Skeletal muscle tissue (tissue), 3 donors: ENCODE measurements at regions not wholly inside any gene's neighbourhood (a gene's known extent, or its start where the extent isn't known, plus 50 kb on each side); places are given as distances from the start of the nearest gene placed in this dataset.

Experiments used
- H3K27ac ChIP-seq: one replicate; pipeline ENCODE4 v1.7.0; 2013; ENCODE audit warnings: mild to moderate bottlenecking, low read depth, low read length, inconsistent platforms
- H3K27me3 ChIP-seq, 3 donors: one replicate each; pipeline ENCODE4 v1.7.0; 2013; ENCODE audit warnings: low read length in 3 of 3; ENCODE audit not compliant: control insufficient read depth in 3 of 3, insufficient read depth in 3 of 3
- H3K36me3 ChIP-seq, 3 donors: one replicate each; pipeline ENCODE4 v1.7.0; 2013; ENCODE audit warnings: low read length in 3 of 3; ENCODE audit not compliant: control insufficient read depth in 3 of 3, insufficient read depth in 3 of 3
- H3K4me1 ChIP-seq, 3 donors: one replicate each; pipeline ENCODE4 v1.7.0; 2013; ENCODE audit warnings: low read length in 3 of 3, mild to moderate bottlenecking in 3 of 3; ENCODE audit not compliant: control insufficient read depth in 3 of 3, insufficient read depth in 3 of 3
- H3K4me3 ChIP-seq, 3 donors: one replicate each; pipeline ENCODE4 v1.7.0; 2013; ENCODE audit warnings: low read length in 3 of 3
- H3K9ac ChIP-seq, 3 donors: one replicate each; pipeline ENCODE4 v1.7.0; 2013; ENCODE audit warnings: low read length in 3 of 3, mild to moderate bottlenecking in 3 of 3, moderate library complexity in 2 of 3, low read depth in 1 of 3
- H3K9me3 ChIP-seq, 3 donors: one replicate each; pipeline ENCODE4 v1.7.0; 2013; ENCODE audit warnings: low read length in 3 of 3; ENCODE audit not compliant: control insufficient read depth in 3 of 3
- donor health status: Osteomylitis.

DNA sequence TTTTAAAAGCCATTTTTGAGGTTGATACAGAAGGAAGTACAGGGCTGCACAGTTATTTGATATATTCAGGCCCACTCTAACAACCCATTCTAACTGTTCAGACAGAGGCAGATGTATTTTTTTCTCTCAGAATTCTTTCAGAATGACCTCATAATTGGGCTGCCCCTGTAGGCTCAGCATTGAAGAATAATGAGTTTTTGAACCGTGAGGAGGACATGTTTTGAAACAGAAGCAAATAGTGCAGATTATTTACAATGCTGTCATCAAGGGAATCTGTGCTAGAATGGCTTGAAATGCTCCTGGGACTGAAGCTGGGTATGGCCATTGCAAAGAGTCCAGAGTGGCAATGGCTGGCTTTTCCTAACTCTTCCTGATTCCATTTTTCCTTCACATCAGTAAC, 158.1 kb downstream of the SOX3 start:
- Histone ChIP-seq H3K36me3 (no peaks in the 10 kb centered on the region), H3K4me1 (no peaks in the 10 kb centered on the region), H3K9me3 (no peaks in the 10 kb centered on the region), H3K27me3 (no peaks in the 10 kb centered on the region), H3K4me3 (no peak overlapping the region), H3K27ac (no peak overlapping the region), H3K9ac (no peak overlapping the region)

DNA sequence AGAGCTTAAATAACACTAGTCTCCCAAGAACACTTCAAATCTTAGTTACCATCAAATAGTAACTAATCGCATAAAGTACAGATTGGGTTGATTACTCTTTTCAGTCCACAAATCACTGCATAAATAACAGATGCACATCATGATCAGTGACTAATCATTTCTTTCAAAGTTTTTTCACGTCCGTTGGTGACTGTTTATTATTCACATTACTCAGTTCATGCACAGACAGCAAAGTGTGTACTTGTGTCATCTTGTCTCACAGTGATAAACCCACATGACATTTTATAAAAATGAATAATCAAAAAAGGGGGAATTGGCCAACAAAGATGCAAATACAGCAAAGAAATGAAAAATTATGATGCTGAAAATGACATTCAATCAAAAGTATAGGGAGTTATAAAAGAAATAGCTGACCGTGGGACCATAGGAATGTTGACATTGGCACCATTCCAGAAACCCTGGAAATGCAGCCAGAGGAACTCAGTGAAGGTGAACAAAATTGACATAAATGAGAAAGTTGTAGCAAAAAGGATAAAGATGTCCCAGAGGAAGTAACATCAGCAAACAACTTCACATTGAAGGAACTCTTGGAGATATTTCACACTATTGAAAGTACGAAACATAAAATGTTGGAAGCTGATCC, 161.5 kb downstream of the SOX3 start:
- H3K27me3 ChIP-seq, result no peaks in the 10 kb centered on the region
- H3K27ac ChIP-seq, result no peak overlapping the region
- no peaks in the 10 kb centered on the region for H3K36me3 ChIP-seq
- no peaks in the 10 kb centered on the region for H3K4me1 ChIP-seq
- no peak overlapping the region for H3K4me3 ChIP-seq
- no peaks in the 10 kb centered on the region for H3K9me3 ChIP-seq
- H3K9ac ChIP-seq, result no peak overlapping the region

DNA sequence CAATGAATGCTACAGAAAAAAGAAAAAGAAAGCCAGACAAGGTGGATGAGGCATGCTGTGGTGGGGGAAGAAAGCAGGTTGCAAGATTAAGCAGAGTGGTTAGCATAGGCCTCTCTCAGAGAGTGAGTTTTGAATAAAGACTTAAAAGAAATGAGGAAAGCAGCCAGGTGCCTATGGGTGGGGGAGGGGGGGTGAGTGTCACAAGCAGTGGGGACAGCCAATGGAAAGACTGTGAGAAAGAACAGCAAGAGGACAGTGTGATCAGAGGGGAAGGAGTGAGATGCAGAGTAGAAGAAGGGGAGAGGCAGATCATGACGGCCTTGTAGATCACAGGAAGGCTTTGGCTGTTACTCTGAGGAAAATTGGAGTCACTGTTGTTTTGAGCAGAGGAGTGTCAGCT, 162.5 kb downstream of the SOX3 start:
- no peaks in the 10 kb centered on the region for H3K4me1 ChIP-seq
- no peak overlapping the region for H3K9ac ChIP-seq
- no peak overlapping the region for H3K27ac ChIP-seq
- no peaks in the 10 kb centered on the region for H3K36me3 ChIP-seq
- no peak overlapping the region for H3K4me3 ChIP-seq
- H3K27me3 ChIP-seq, result no peaks in the 10 kb centered on the region
- no peaks in the 10 kb centered on the region for H3K9me3 ChIP-seq

DNA sequence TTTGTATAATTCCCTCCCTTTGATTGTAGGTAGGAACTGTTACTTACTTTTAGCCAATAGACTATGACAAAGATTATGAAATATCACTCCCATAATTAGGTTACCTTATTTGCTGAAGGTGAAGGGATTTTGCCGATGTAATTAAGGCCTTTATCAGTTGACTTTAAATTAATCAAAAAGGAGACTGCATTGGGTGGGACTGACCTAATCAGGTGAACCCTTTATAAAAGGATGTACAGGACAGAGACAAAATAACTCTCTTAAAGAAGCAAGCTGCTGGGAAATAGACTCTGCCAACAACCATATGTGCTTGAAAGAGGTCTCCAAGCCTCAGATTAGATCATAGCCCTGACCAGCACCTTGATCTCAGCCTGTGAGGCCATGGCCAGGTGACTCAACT, 167.6 kb downstream of the SOX3 start:
- Histone ChIP-seq H3K36me3 (no peaks in the 10 kb centered on the region), H3K27ac (no peak overlapping the region), H3K9me3 (no peaks in the 10 kb centered on the region), H3K27me3 (no peaks in the 10 kb centered on the region), H3K4me3 (no peak overlapping the region), H3K9ac (no peak overlapping the region), H3K4me1 (no peaks in the 10 kb centered on the region)

DNA sequence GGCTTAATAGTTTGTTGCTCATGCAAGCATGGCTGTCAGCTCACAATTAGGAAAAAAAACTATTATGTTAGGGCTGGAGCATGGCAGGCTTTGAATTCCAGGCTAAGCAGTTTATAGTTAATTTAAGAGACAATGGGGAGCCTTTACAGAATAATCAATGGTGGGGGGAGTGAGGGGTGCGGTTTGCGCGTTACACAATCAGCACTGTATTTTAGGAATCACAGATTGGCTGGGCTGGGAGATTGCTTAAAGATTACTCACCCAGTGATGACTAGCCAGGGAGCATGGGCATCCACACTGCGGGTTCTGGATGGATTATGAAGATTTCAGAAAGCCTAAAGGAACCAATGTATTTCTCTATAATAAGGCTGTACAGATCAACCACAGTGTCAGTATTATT, 186.6 kb downstream of the SOX3 start:
- H3K27ac ChIP-seq, result no peak overlapping the region
- H3K9ac ChIP-seq, result no peak overlapping the region
- no peaks in the 10 kb centered on the region for H3K36me3 ChIP-seq
- H3K27me3 ChIP-seq, result no peaks in the 10 kb centered on the region
- no peak overlapping the region for H3K4me3 ChIP-seq
- no peaks in the 10 kb centered on the region for H3K9me3 ChIP-seq
- H3K4me1 ChIP-seq, result no peaks in the 10 kb centered on the region

DNA sequence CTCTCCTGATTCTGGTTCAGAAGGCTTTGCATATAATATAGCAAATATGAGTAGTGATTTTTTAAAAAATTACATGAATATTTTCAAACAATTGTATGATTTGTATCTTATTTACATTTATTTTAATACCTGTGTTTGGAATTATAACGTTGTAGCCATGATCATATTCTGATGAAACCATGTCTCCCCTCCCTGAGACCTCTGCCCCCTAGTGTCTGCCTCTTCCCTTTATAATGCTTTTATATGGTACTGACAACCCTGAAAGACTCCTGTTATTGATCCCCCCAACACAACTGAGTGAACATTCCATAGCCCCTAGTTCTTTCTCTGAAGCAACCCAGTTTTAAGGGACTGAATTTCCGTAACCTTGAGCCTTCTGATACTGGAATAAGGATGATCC, 187.4 kb downstream of the SOX3 start:
- Histone ChIP-seq H3K4me1 (no peaks in the 10 kb centered on the region), H3K27me3 (no peaks in the 10 kb centered on the region), H3K27ac (no peak overlapping the region), H3K9me3 (no peaks in the 10 kb centered on the region), H3K4me3 (no peak overlapping the region), H3K36me3 (no peaks in the 10 kb centered on the region), H3K9ac (no peak overlapping the region)

DNA sequence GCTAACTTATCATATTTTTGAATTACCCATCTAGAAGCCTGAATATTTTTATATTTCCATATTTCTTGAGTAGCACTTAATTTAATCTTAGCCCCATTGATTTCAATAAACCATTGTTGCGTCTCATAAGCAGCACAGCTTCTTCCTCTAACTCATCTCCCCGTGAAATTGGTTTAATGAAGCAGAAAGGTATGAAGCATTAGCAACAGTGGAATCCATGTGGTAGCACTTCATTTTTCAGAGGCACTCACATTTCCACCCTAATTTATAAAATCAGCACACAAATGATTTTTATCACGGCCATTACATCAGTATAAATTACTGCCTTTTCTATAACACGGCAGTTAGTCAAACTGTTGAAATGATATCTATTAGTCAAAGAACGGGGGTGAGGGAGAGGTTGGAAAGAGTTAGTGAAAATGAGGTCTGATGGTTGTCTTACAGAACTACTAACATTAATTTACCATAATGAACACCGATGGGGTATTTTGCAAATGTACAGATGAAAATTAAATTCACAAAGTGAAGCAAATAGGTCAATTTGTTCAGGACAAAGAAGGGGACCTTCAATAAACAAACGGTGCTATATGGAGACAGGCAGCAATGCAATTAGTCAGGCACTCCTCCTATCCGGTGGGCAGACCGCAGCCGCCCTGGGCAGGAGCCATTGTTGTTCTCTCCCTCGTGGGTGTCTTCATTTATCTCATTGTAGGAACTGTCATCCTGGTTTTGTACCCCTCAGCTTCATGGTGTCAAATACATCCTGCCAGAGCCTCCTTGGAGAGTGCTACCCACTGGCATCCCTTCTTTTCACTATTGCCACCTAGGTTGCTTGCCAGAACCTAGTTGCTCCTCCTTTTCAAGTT, 205.7 kb downstream of the SOX3 start:
- no peaks in the 10 kb centered on the region for H3K9me3 ChIP-seq
- H3K27ac ChIP-seq, result no peak overlapping the region
- no peaks in the 10 kb centered on the region for H3K36me3 ChIP-seq
- H3K9ac ChIP-seq, result no peak overlapping the region
- no peaks in the 10 kb centered on the region for H3K4me1 ChIP-seq
- H3K27me3 ChIP-seq, result no peaks in the 10 kb centered on the region
- H3K4me3 ChIP-seq, result no peak overlapping the region

DNA sequence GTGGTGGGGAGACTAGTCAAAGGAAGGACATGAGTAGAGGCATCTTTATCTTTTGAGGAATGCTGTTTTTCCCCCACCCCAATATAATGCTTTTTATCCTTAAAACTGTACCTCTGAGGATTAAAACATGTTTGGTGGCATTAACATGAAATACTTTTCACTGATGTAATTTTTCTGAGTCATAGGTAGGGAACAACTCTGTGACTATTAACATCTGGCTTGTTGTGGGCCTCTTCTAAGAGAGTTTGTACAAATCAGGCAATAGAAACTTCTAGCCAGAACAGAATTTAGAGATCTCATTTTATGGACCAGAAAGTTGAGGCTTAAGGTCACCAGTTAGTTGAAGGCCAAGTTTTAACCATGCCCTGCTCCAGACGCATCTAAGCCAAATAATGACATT, 207.6 kb downstream of the SOX3 start:
- Histone ChIP-seq H3K27ac (no peak overlapping the region), H3K36me3 (no peaks in the 10 kb centered on the region), H3K4me1 (no peaks in the 10 kb centered on the region), H3K4me3 (no peak overlapping the region), H3K9ac (no peak overlapping the region), H3K27me3 (no peaks in the 10 kb centered on the region), H3K9me3 (no peaks in the 10 kb centered on the region)

DNA sequence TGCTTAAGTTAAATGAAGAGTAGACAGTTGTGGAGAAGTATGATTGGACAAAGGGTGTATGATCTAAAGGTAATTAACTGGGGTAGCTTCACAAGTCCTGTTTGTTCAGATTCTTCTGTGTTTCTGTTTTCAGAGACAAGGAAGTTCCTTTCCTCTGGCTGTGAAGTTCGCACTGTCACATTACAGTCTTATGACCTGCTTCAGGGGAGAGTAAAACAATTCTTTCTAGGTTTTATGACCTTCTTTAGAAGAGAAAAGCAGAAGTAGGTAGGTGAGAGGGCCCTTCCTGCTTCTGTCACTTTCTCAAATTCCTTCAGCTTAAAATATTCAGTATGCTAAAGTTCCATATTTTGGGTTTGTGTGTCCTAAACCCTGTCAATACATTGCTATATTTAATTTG, 211.9 kb downstream of the SOX3 start:
- Histone ChIP-seq H3K9ac (no peak overlapping the region), H3K27ac (no peak overlapping the region), H3K9me3 (no peaks in the 10 kb centered on the region), H3K4me1 (no peaks in the 10 kb centered on the region), H3K27me3 (no peaks in the 10 kb centered on the region), H3K36me3 (no peaks in the 10 kb centered on the region), H3K4me3 (no peak overlapping the region)

DNA sequence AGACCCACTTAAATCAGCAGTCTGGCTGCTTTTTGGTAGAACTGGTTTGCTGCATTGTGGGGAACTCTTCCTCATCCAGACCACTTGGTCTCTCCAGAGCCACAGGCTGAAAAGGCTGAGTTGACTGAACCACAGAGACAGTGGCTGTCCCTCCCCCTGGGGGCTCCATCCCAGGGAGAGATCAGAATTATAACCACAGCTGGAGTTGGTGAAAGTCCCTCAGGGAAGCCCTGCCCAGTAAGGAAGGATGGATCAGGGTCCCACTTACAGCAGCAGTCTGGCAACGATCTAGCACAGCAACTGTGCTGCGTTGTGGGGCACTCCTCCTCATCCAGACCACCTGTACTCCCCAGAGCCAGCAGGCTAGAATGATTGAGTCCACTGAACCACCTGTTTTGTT, 212.7 kb downstream of the SOX3 start:
- Histone ChIP-seq H3K4me3 (no peak overlapping the region), H3K27ac (no peak overlapping the region), H3K27me3 (no peaks in the 10 kb centered on the region), H3K36me3 (no peaks in the 10 kb centered on the region), H3K9ac (no peak overlapping the region), H3K4me1 (no peaks in the 10 kb centered on the region), H3K9me3 (no peaks in the 10 kb centered on the region)
